PC-3 (cell line): ENCODE measurements at regions not wholly inside any gene's neighbourhood (a gene's known extent, or its start where the extent isn't known, plus 50 kb on each side); places are given as distances from the start of the nearest gene placed in this dataset.

Source experiments
- ATAC-seq: fragments of 200-7000 bp; cut with Tn5 transposase; 2 replicates; pipeline ENCODE4 v1.9.1; 2020; ENCODE audit warnings: mild to moderate bottlenecking, moderate library complexity
- BruUV-seq: library from RNA; stranded (reverse); fragments of 400-500 nt; replicated peaks from 2 replicates; lab custom pipeline; 2021; lab: Mats Ljungman, UMichigan
- CTCF ChIA-PET: fragments of 300-600 bp; sonication (Branson Sonifier 250); formaldehyde crosslinking; loops from one replicate; lab custom pipeline; 2022; ENCODE audit warnings: antibody characterized with exemption; lab: Charles Lee
- POLR2A ChIA-PET: fragments of 300-600 bp; sonication (Branson Sonifier 250); formaldehyde crosslinking; loops from one replicate; lab custom pipeline; 2022; ENCODE audit warnings: antibody characterized with exemption; ENCODE audit not compliant: unreplicated experiment; lab: Charles Lee
- DNase-seq: peaks from one replicate; pipeline ENCODE4 v3.0.0-alpha.2; 2015
- H2AFZ ChIP-seq: fragments of 300-600 bp; sonication (generic); 2 replicates; pipeline ENCODE4 v1.6.0; 2016; ENCODE audit warnings: antibody characterized with exemption, low read length
- H3F3A ChIP-seq: fragments of 300-600 bp; sonication (generic); one replicate; pipeline ENCODE4 v1.6.0; 2017; ENCODE audit warnings: antibody characterized with exemption, low read length, control low read depth, mild to moderate bottlenecking; ENCODE audit not compliant: unreplicated experiment
- H3K27ac ChIP-seq: fragments of 300-600 bp; sonication (generic); 2 replicates; pipeline ENCODE4 v1.5.1; 2016; ENCODE audit warnings: mild to moderate bottlenecking, low read length
- H3K27me3 ChIP-seq: fragments of 300-600 bp; sonication (generic); 2 replicates; pipeline ENCODE4 v1.6.1; 2016; ENCODE audit warnings: low read length, mixed read lengths
- H3K36me3 ChIP-seq: fragments of 300-600 bp; sonication (generic); 2 replicates; pipeline ENCODE4 v1.6.1; 2016; ENCODE audit warnings: low read depth, mixed run types, low read length, mixed read lengths
- H3K4me1 ChIP-seq: fragments of 300-600 bp; sonication (generic); 2 replicates; pipeline ENCODE4 v1.5.1; 2016; ENCODE audit warnings: low read length; ENCODE audit not compliant: insufficient read depth
- H3K4me2 ChIP-seq: fragments of 300-600 bp; sonication (generic); 2 replicates; pipeline ENCODE4 v1.6.0; 2016; ENCODE audit warnings: low read length
- H3K4me3 ChIP-seq: fragments of 300-600 bp; sonication (generic); 2 replicates; pipeline ENCODE4 v1.5.1; 2016; ENCODE audit warnings: mild to moderate bottlenecking, low read length, mixed read lengths
- H3K79me2 ChIP-seq: fragments of 300-600 bp; sonication (generic); 2 replicates; pipeline ENCODE4 v1.6.1; 2017; ENCODE audit warnings: low read length, mixed read lengths
- H3K9ac ChIP-seq: fragments of 300-600 bp; sonication (generic); 2 replicates; pipeline ENCODE4 v1.6.0; 2016; ENCODE audit warnings: mild to moderate bottlenecking, low read length
- H3K9me2 ChIP-seq: fragments of 300-600 bp; sonication (generic); replicated peaks from 2 replicates; pipeline ENCODE4 v1.6.1; 2016; ENCODE audit warnings: mixed run types, low read length, mixed read lengths
- H3K9me3 ChIP-seq: fragments of 300-600 bp; sonication (generic); 2 replicates; pipeline ENCODE4 v1.6.1; 2016; ENCODE audit warnings: low read length, mixed read lengths
- H4K20me1 ChIP-seq: fragments of 300-600 bp; sonication (generic); 2 replicates; pipeline ENCODE4 v1.6.1; 2016; ENCODE audit warnings: low read length, mixed read lengths
- EZH2 ChIP-seq: fragments of 300-600 bp; sonication (generic); IDR thresholded peaks from one replicate; pipeline ENCODE4 v1.6.1; 2017; ENCODE audit warnings: antibody characterized with exemption, mild to moderate bottlenecking, low read length; ENCODE audit not compliant: unreplicated experiment
- EZH2phosphoT487 ChIP-seq: fragments of 300-600 bp; sonication (generic); IDR thresholded peaks from 2 replicates; pipeline ENCODE4 v1.6.1; 2018; ENCODE audit warnings: mild to moderate bottlenecking, antibody characterized with exemption, low read length, borderline replicate concordance
- intact Hi-C: fragments of 100-400 bp; cut with micrococcal nuclease; formaldehyde crosslinking; loops from 2 replicates; pipeline ENCODE4 v1.9.0; 2023
- TF ChIP-seq, protein P1 (sequence below): fragments of 300-600 bp; sonication (generic); conservative IDR thresholded peaks from 2 replicates; pipeline ENCODE4 v1.5.1; 2017; ENCODE audit warnings: antibody characterized with exemption, low read depth, mild to moderate bottlenecking, low read length

DNA sequence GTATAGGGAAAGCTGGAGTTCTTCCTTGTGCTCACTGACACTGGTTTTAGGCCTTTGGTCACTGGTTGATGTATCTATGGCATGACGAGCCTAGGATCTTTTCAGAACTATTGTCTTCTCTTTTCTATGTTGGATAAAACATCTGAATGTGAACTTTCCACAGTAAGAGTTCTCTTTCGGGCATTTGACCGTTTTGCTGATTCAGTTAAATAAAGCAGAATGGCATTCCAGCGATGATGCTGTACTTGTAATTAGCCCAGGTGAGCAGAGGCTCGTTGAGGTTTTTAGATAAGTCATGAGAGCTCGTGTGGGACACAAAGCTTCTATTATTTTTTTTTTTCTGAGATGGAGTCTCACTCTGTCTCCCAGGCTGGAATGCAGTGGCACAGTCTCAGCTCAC lies 160.2 kb upstream of the DPP6 start:
- CTCF ChIA-PET: no interaction called here
- Histone ChIP-seq H3K27me3 (no peaks in the 10 kb centered on the region), H3K4me3 (no peak overlapping the region), H3K4me1 (no peaks in the 10 kb centered on the region), H3K9me2 (no peaks in the 10 kb centered on the region), H3K79me2 (no peaks in the 10 kb centered on the region), H2AFZ (no peak overlapping the region), H3K36me3 (no peaks in the 10 kb centered on the region), H3F3A (no peaks in the 10 kb centered on the region), H3K9ac (no peak overlapping the region), H3K9me3 (no peaks in the 10 kb centered on the region), H3K4me2 (no peak overlapping the region), H3K27ac (no peak overlapping the region), H4K20me1 (no peaks in the 10 kb centered on the region)
- ATAC-seq: no peak
- POLR2A ChIA-PET: no interaction called here
- intact Hi-C loops: no loop called here
- DNase-seq: no peak
- no TSS peak for BruUV-seq
- TF ChIP-seq EZH2phosphoT487 (no peak), EZH2 (no peak)
- TF ChIP-seq, protein P1, sequence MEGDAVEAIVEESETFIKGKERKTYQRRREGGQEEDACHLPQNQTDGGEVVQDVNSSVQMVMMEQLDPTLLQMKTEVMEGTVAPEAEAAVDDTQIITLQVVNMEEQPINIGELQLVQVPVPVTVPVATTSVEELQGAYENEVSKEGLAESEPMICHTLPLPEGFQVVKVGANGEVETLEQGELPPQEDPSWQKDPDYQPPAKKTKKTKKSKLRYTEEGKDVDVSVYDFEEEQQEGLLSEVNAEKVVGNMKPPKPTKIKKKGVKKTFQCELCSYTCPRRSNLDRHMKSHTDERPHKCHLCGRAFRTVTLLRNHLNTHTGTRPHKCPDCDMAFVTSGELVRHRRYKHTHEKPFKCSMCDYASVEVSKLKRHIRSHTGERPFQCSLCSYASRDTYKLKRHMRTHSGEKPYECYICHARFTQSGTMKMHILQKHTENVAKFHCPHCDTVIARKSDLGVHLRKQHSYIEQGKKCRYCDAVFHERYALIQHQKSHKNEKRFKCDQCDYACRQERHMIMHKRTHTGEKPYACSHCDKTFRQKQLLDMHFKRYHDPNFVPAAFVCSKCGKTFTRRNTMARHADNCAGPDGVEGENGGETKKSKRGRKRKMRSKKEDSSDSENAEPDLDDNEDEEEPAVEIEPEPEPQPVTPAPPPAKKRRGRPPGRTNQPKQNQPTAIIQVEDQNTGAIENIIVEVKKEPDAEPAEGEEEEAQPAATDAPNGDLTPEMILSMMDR: no peak

DNA sequence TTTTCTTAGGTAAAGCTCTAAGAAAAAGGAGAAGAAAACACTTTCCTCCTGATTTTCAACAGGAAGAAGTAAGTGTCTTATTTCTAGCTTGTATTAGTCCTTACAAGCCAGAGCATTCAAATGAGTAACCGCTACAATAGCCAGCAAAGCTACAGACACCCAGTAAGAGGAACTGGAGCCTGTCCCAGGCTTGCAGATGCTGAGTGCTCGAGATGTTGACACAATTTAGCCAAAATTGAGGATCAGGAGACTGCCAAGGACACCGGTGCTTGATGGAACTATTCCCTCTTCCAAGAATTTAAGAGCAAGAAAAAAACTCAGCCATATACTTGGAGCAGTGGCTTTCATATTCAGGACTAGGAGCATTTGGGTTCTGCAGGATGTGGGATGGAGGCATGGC lies 149.3 kb upstream of the DPP6 start:
- no peak for ATAC-seq
- POLR2A ChIA-PET: no interaction called here

DNA sequence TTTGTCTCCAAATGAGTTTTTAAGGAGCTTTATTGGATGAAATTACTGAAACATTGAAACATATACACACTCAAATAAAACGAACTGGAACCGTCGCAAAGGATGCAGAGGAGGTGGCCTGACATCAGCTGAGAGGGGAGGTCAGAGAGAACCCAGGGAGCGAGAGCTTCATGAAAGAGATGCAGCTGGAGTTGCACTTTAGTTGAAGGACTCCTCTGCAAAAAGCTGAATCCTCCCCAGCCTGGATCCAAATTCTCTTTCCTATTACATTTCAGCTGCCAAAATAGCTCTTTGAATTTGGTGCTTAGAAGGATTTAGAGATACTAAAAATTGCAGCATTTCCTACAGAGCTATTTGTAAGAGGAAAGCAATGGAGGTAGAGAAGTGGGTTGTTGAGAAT lies 140.0 kb upstream of the DPP6 start:
- intact Hi-C loops: no loop called here
- BruUV-seq: no TSS peak
- no peak overlapping the region for H3K4me2 ChIP-seq
- no peak overlapping the region for H3K4me3 ChIP-seq
- no peaks in the 10 kb centered on the region for H4K20me1 ChIP-seq
- no peak for ATAC-seq
- H3K9me3 ChIP-seq: no peaks in the 10 kb centered on the region
- no peaks in the 10 kb centered on the region for H3K9me2 ChIP-seq
- H2AFZ ChIP-seq: no peak overlapping the region
- no peaks in the 10 kb centered on the region for H3K27me3 ChIP-seq
- H3K4me1 ChIP-seq: no peaks in the 10 kb centered on the region
- no peak overlapping the region for H3K9ac ChIP-seq
- POLR2A ChIA-PET: no interaction called here
- no peaks in the 10 kb centered on the region for H3K36me3 ChIP-seq
- no peaks in the 10 kb centered on the region for H3F3A ChIP-seq
- no peak for DNase-seq
- no peak overlapping the region for H3K27ac ChIP-seq
- TF ChIP-seq EZH2 (no peak), EZH2phosphoT487 (no peak)
- TF ChIP-seq, protein P1: no peak
- CTCF ChIA-PET: no interaction called here
- H3K79me2 ChIP-seq: no peaks in the 10 kb centered on the region

More for the DNA sequence above, 149.3 kb upstream of the DPP6 start:
- no peaks in the 10 kb centered on the region for H3K9me3 ChIP-seq
- no peak for DNase-seq
- H3K79me2 ChIP-seq: no peaks in the 10 kb centered on the region
- H3K27ac ChIP-seq: no peak overlapping the region
- no TSS peak for BruUV-seq
- TF ChIP-seq, protein P1: no peak
- no peak for TF ChIP-seq EZH2phosphoT487
- no peak for TF ChIP-seq EZH2
- H3K4me1 ChIP-seq: no peaks in the 10 kb centered on the region
- no peaks in the 10 kb centered on the region for H3K9me2 ChIP-seq
- H3K27me3 ChIP-seq: no peaks in the 10 kb centered on the region
- H3K4me3 ChIP-seq: no peak overlapping the region
- no peaks in the 10 kb centered on the region for H3F3A ChIP-seq
- no peak overlapping the region for H3K9ac ChIP-seq
- H4K20me1 ChIP-seq: no peaks in the 10 kb centered on the region
- CTCF ChIA-PET: no interaction called here
- H2AFZ ChIP-seq: no peak overlapping the region
- H3K36me3 ChIP-seq: no peaks in the 10 kb centered on the region
- H3K4me2 ChIP-seq: no peak overlapping the region
- intact Hi-C loops: no loop called here
